ENCODE measurements at regions not wholly inside any gene's neighbourhood (a gene's known extent, or its start where the extent isn't known, plus 50 kb on each side); places are given as distances from the start of the nearest gene placed in this dataset.

DNA sequence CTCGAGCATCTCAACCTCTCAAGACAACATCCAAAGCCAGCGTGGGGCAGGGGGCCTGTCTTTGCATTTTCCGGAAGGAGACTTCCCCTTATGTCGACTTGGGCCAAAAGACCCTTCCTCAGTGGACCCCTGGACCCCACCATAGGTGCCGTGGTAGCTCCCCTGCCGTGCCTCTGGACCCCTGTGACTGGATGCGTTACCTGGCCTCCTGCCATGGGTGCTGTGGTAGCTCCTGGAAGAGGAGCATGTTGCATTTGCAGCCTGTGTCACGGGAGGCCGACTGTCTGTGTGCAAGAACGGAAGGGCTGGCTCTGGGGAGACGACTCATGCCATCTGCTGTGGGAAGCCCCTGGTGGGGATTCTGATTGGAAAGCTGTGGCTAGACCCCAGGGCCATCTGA is 130.1 kb downstream of the FOXL1 start:
- TF ChIP-seq POLR2A (IDR thresholded peaks at IDR 0.05), result no peak
- TF ChIP-seq, protein P1, sequence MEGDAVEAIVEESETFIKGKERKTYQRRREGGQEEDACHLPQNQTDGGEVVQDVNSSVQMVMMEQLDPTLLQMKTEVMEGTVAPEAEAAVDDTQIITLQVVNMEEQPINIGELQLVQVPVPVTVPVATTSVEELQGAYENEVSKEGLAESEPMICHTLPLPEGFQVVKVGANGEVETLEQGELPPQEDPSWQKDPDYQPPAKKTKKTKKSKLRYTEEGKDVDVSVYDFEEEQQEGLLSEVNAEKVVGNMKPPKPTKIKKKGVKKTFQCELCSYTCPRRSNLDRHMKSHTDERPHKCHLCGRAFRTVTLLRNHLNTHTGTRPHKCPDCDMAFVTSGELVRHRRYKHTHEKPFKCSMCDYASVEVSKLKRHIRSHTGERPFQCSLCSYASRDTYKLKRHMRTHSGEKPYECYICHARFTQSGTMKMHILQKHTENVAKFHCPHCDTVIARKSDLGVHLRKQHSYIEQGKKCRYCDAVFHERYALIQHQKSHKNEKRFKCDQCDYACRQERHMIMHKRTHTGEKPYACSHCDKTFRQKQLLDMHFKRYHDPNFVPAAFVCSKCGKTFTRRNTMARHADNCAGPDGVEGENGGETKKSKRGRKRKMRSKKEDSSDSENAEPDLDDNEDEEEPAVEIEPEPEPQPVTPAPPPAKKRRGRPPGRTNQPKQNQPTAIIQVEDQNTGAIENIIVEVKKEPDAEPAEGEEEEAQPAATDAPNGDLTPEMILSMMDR (IDR thresholded peaks at IDR 0.05), result no peak

All from ovary (tissue), 3 donors.